ENCODE measurements at regions not wholly inside any gene's neighbourhood (a gene's known extent, or its start where the extent isn't known, plus 50 kb on each side); places are given as distances from the start of the nearest gene placed in this dataset.
"Not testable (repeated sequence)": the region's sequence is repeated elsewhere in the genome, so short reads cannot be mapped to it uniquely, and the experiment has no call there.

GRCh38 chr1:146672608-146673007, 265.5 kb upstream of the NBPF12 start:
- DNase-seq; H3K4me2 ChIP-seq (ENCODE audit: low read depth, low read length, poor library complexity, severe bottlenecking); H3K27ac ChIP-seq (ENCODE audit: low read length); H3K79me2 ChIP-seq (ENCODE audit: low read length); H4K20me1 ChIP-seq (ENCODE audit: insufficient read depth, low read depth, low read length); H3K9me3 ChIP-seq (ENCODE audit: low read length); H3K4me1 ChIP-seq (ENCODE audit: low read length); H3K27me3 ChIP-seq (ENCODE audit: low read length); H3K4me3 ChIP-seq (ENCODE audit: low read length); H2AFZ ChIP-seq (ENCODE audit: low read length); H3K9ac ChIP-seq (ENCODE audit: low read length); H3K36me3 ChIP-seq (ENCODE audit: insufficient read depth, low read length); H3K9me2 ChIP-seq (replicated peaks; ENCODE audit: insufficient read depth, low read length): not testable (repeated sequence)

- not testable (repeated sequence) for H3K36me3 ChIP-seq (ENCODE audit: insufficient read depth, low read length); H3K4me1 ChIP-seq (ENCODE audit: low read length); H3K4me3 ChIP-seq (ENCODE audit: low read length); H3K27ac ChIP-seq (ENCODE audit: low read length); H3K9me3 ChIP-seq (ENCODE audit: low read length); H4K20me1 ChIP-seq (ENCODE audit: insufficient read depth, low read depth, low read length); H3K27me3 ChIP-seq (ENCODE audit: low read length); H2AFZ ChIP-seq (ENCODE audit: low read length); DNase-seq; H3K9ac ChIP-seq (ENCODE audit: low read length); H3K9me2 ChIP-seq (replicated peaks; ENCODE audit: insufficient read depth, low read length); H3K79me2 ChIP-seq (ENCODE audit: low read length); H3K4me2 ChIP-seq (ENCODE audit: low read depth, low read length, poor library complexity, severe bottlenecking)
Measured at GRCh38 chr1:146671588-146671987, 266.5 kb upstream of the NBPF12 start.

DNA sequence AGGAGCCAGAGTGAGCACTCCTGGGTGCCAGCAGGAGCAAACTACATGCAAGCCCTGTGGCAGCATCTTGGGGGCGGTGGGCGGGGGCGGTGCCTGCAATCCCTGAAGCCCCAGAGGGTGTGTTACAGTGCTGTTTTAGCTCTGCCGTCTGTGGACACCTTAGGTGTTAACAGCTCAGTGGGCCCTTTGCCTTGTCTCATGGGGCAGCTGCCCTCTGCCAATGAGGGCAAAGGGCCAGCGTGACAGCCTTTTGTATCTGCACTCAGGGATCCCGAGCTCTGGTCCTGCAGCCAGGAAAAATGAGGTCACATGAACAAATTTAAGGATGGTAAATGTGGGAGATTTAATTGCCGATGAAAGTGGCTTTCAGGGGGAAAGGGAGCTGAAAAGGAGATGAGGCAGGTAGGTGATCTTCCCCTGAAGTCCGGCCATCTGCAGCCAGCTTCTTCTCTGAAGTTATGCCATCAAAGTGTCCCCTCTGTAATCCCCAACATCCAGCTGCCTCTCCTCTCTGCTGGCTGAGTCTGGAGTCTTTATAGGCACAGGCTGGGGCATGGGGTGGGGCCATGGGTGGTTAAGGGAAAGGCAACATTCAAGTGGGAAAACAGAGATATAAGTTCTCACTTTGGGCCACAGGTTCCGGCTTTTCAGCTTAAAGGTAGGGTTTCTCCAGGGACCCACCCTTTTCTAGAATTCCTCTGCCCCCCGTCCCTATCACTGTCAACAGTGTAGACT, 267.1 kb upstream of the NBPF12 start:
- H3K9me2 ChIP-seq (replicated peaks; ENCODE audit: insufficient read depth, low read length); H3K4me2 ChIP-seq (ENCODE audit: low read depth, low read length, poor library complexity, severe bottlenecking); H3K27ac ChIP-seq (ENCODE audit: low read length): not testable (repeated sequence)

GRCh38 chr1:146666275-146666674, 271.8 kb upstream of the NBPF12 start:
- not testable (repeated sequence) for H3K27ac ChIP-seq (ENCODE audit: low read length); DNase-seq; H3K4me1 ChIP-seq (ENCODE audit: low read length); H3K27me3 ChIP-seq (ENCODE audit: low read length); H3K79me2 ChIP-seq (ENCODE audit: low read length); H4K20me1 ChIP-seq (ENCODE audit: insufficient read depth, low read depth, low read length); H3K9ac ChIP-seq (ENCODE audit: low read length); H3K4me2 ChIP-seq (ENCODE audit: low read depth, low read length, poor library complexity, severe bottlenecking); H3K4me3 ChIP-seq (ENCODE audit: low read length); H3K9me2 ChIP-seq (replicated peaks; ENCODE audit: insufficient read depth, low read length); H2AFZ ChIP-seq (ENCODE audit: low read length); H3K9me3 ChIP-seq (ENCODE audit: low read length); H3K36me3 ChIP-seq (ENCODE audit: insufficient read depth, low read length)

More for the DNA sequence above, 267.1 kb upstream of the NBPF12 start:
- not testable (repeated sequence) for H3K4me3 ChIP-seq (ENCODE audit: low read length); H3K4me1 ChIP-seq (ENCODE audit: low read length); H2AFZ ChIP-seq (ENCODE audit: low read length); H3K27me3 ChIP-seq (ENCODE audit: low read length); DNase-seq; H4K20me1 ChIP-seq (ENCODE audit: insufficient read depth, low read depth, low read length); H3K79me2 ChIP-seq (ENCODE audit: low read length); H3K36me3 ChIP-seq (ENCODE audit: insufficient read depth, low read length); H3K9ac ChIP-seq (ENCODE audit: low read length); H3K9me3 ChIP-seq (ENCODE audit: low read length)

- H3K36me3 ChIP-seq (ENCODE audit: insufficient read depth, low read length); H3K4me3 ChIP-seq (ENCODE audit: low read length); H3K4me2 ChIP-seq (ENCODE audit: low read depth, low read length, poor library complexity, severe bottlenecking); H3K9ac ChIP-seq (ENCODE audit: low read length); H3K27ac ChIP-seq (ENCODE audit: low read length); H3K79me2 ChIP-seq (ENCODE audit: low read length); H2AFZ ChIP-seq (ENCODE audit: low read length); H3K27me3 ChIP-seq (ENCODE audit: low read length); H4K20me1 ChIP-seq (ENCODE audit: insufficient read depth, low read depth, low read length); H3K9me2 ChIP-seq (replicated peaks; ENCODE audit: insufficient read depth, low read length); H3K4me1 ChIP-seq (ENCODE audit: low read length); DNase-seq; H3K9me3 ChIP-seq (ENCODE audit: low read length): not testable (repeated sequence)
Measured at GRCh38 chr1:146660242-146660641, 277.9 kb upstream of the NBPF12 start.

DNA sequence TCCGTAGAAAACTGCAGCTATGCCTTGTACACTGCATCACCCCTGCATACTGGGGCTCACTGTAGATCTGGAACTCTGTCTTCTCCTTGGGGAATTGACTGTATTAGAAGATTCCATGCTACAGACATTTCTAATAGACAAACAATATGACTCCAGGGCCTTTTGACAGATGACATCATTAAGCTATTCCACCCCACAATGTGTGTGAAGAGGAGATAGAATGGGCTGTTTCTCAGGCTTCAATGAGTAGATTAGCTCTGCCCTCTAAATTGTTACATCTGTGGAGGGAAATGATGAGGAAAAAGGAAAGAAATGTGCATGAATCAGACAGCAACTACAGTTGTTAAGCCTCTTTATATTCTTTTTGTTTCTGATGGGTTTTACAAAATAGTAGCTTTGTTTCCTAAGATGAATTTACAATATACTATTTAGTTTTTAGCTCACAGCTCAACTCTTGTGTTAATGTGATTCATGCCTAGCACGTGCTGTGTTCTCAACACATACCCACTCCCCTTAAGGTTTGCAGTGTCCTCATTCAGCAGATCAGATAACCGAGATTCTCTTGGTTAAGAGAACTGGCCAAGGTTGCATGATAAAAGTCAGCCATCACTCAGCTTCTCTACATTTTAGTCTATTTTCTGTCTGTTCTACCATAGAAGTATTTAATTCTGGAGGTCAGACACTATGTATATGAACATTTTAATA, 281.6 kb upstream of the NBPF12 start:
- H3K79me2 ChIP-seq (ENCODE audit: low read length); H3K27ac ChIP-seq (ENCODE audit: low read length); H3K9ac ChIP-seq (ENCODE audit: low read length); H3K27me3 ChIP-seq (ENCODE audit: low read length); DNase-seq; H3K9me2 ChIP-seq (replicated peaks; ENCODE audit: insufficient read depth, low read length); H4K20me1 ChIP-seq (ENCODE audit: insufficient read depth, low read depth, low read length); H3K4me2 ChIP-seq (ENCODE audit: low read depth, low read length, poor library complexity, severe bottlenecking); H3K4me3 ChIP-seq (ENCODE audit: low read length); H3K36me3 ChIP-seq (ENCODE audit: insufficient read depth, low read length); H3K4me1 ChIP-seq (ENCODE audit: low read length); H3K9me3 ChIP-seq (ENCODE audit: low read length); H2AFZ ChIP-seq (ENCODE audit: low read length): not testable (repeated sequence)

DNA sequence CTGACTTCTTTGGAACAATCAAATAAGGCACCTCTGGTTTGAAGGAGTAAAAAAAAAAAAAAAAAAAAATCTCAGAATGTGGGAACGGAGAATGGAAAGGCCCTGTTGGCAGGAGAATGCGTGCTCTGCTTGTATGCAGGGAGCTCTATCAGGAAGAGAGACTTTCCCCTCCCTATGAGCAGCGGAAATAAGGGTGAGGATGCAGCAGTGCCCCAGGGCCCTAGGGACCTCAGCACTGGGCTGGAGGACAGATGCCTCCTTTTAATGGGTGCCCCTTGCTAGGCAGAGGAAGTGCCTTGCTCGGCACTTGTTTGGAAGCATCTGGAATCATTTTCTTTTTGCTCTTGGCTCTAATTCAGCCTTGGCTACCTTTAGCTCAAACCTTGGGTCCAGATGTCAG, 283.4 kb upstream of the NBPF12 start:
- H3K36me3 ChIP-seq (ENCODE audit: insufficient read depth, low read length); H3K27ac ChIP-seq (ENCODE audit: low read length); H3K4me1 ChIP-seq (ENCODE audit: low read length); H3K79me2 ChIP-seq (ENCODE audit: low read length); H3K9me3 ChIP-seq (ENCODE audit: low read length); H3K9ac ChIP-seq (ENCODE audit: low read length); H3K4me2 ChIP-seq (ENCODE audit: low read depth, low read length, poor library complexity, severe bottlenecking); H3K4me3 ChIP-seq (ENCODE audit: low read length); H4K20me1 ChIP-seq (ENCODE audit: insufficient read depth, low read depth, low read length); H2AFZ ChIP-seq (ENCODE audit: low read length); H3K9me2 ChIP-seq (replicated peaks; ENCODE audit: insufficient read depth, low read length); H3K27me3 ChIP-seq (ENCODE audit: low read length); DNase-seq: not testable (repeated sequence)

DNA sequence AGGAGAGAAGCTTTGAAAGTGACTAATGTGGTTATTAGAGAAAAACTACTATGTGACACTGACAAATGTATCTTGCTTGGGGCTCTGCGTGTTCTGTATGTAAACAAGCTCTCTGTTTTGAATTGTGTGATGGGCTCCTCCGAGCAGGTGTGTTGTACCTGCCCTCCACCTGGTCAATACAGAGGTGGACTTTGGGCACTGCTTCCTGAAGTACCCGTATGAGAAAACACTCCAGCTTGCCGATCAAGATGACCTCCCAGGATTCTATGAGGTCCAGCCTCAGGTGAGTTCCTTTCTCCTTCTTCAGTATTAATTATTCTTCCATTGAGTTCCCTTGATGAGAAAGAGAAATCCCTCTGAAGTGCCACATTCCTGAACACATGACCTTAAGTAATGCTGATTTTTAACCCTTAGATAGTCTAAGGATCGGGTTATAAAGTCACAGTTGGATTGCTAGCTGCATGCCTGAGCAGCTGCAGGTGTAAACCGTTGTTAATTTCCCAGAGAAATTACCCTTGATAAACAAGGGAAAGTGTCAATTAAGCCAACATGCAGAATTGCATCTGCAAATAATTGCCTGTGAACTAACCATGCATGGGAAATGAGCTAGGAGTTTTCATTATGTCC, 292.0 kb upstream of the NBPF12 start:
- H3K27ac ChIP-seq (ENCODE audit: low read length); H2AFZ ChIP-seq (ENCODE audit: low read length); H3K9me2 ChIP-seq (replicated peaks; ENCODE audit: insufficient read depth, low read length); H3K4me1 ChIP-seq (ENCODE audit: low read length); DNase-seq; H4K20me1 ChIP-seq (ENCODE audit: insufficient read depth, low read depth, low read length); H3K4me2 ChIP-seq (ENCODE audit: low read depth, low read length, poor library complexity, severe bottlenecking); H3K9me3 ChIP-seq (ENCODE audit: low read length); H3K27me3 ChIP-seq (ENCODE audit: low read length); H3K4me3 ChIP-seq (ENCODE audit: low read length); H3K9ac ChIP-seq (ENCODE audit: low read length); H3K79me2 ChIP-seq (ENCODE audit: low read length); H3K36me3 ChIP-seq (ENCODE audit: insufficient read depth, low read length): not testable (repeated sequence)
